Cardiac fibroblast (primary cell): ENCODE measurements at regions not wholly inside any gene's neighbourhood (a gene's known extent, or its start where the extent isn't known, plus 50 kb on each side); places are given as distances from the start of the nearest gene placed in this dataset.

Source experiments
- DNase-seq, 2 donors: peaks; one replicate each; pipeline versions ENCODE4 v3.0.0 to v3.0.0-alpha.2; 2010; ENCODE audit warnings: low read depth in 2 of 2
- H3K4me3 ChIP-seq, 2 donors: replicated peaks in 1 of 2; 1 replicate in 1 of 2; 2 replicates in 1 of 2; pipeline ENCODE4 v1.5.1; 2011; ENCODE audit warnings: low read depth in 2 of 2, low read length in 2 of 2, mild to moderate bottlenecking in 2 of 2, moderate library complexity in 1 of 2
- TF ChIP-seq, protein P1 (sequence below): IDR thresholded peaks from one replicate; pipeline ENCODE4 v1.5.1; 2011; ENCODE audit warnings: low read depth, mild to moderate bottlenecking, low read length, inconsistent platforms

GRCh38 chr3:55159016-55159415, 231.2 kb upstream of the LRTM1 start:
- DNase-seq = no peak
- TF ChIP-seq, protein P1, sequence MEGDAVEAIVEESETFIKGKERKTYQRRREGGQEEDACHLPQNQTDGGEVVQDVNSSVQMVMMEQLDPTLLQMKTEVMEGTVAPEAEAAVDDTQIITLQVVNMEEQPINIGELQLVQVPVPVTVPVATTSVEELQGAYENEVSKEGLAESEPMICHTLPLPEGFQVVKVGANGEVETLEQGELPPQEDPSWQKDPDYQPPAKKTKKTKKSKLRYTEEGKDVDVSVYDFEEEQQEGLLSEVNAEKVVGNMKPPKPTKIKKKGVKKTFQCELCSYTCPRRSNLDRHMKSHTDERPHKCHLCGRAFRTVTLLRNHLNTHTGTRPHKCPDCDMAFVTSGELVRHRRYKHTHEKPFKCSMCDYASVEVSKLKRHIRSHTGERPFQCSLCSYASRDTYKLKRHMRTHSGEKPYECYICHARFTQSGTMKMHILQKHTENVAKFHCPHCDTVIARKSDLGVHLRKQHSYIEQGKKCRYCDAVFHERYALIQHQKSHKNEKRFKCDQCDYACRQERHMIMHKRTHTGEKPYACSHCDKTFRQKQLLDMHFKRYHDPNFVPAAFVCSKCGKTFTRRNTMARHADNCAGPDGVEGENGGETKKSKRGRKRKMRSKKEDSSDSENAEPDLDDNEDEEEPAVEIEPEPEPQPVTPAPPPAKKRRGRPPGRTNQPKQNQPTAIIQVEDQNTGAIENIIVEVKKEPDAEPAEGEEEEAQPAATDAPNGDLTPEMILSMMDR = no peak
- H3K4me3 ChIP-seq = no peak overlapping the region

DNA sequence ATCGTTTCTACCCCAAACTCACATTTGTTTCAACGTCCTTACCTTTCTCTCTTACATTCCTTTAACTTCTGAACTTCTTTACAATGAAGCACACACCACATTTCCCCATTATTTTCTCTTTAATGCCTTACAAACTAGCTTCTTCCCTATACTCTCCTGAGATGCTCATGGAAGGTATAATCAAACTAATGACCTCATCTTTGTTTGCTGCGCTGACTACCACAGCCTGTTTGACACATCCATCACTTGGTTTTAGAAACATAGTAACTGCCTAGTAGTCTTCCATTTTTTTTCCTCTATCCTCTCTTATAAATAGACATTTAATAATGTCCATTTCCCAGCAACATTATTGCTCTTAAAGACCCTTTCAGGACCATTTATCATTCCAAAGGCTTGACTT, 230.5 kb upstream of the LRTM1 start:
- TF ChIP-seq, protein P1 = no peak
- peak in 1 of 2 donors; percentile 7 for DNase-seq
- no peak overlapping the region for H3K4me3 ChIP-seq

DNA sequence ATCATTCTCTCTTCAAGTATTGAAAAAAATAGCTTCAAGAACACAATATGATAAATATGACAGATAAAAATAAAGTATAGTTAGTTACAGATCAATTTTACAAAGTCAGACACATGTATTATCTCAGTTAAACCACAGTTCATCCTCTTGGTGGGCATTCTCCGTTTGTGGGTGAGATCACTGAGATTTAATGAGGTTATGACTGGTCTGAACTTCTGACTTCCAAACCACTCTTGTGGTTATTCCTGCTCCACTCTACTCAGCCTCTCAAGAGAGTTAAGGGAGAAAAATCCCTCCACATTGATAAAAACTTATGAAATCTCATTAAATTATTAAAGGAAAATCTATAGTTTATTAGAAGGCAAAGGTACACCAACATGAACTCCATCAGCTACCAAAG, 229.9 kb upstream of the LRTM1 start:
- TF ChIP-seq, protein P1 = no peak
- H3K4me3 ChIP-seq = no peak overlapping the region
- DNase-seq = peak in 1 of 2 donors; percentile 60

DNA sequence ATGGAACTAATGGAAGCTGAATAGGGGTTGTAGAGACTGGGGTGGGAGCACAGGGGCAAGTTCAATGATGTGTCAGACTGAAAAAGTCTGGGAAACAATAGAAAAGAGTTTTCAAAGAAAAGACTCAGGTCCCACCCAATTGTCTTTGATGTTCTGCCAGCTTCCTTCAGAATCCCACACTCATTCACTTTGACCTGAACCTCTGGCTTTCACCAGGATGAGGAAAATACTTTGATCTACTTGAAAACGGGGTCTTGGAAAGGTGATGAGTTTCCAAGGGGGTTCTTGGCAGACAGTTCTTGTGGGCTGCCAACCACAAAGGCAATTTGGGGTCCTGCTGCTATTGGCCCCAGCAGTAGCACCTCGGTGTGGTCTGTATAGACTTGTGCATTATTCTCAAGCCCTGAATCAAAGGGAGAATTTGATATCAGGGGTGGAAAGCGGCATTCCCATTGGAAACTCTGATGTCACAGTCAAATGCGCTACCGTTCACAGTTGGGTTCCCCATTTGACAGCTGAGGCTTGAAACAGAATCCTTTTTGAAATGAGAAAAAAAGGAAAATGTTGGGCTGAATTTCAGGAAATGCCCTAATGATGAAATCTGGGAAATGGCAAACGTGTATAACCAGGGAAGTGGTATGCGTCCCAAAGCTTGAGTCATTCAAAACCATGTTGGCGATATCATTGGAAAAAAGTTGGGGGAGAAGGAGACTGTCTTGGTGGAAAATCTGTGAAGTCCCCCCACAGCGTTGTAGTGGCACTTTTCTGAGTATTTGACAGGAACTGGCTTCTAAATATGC, 229.2 kb upstream of the LRTM1 start:
- H3K4me3 ChIP-seq = no peak overlapping the region
- peak; percentile 26 to 70 for DNase-seq
- TF ChIP-seq, protein P1 = no peak

GRCh38 chr3:55147856-55148720, 220.2 kb upstream of the LRTM1 start:
- DNase-seq = peak; percentile 39 to 50
- TF ChIP-seq, protein P1 = no peak
- peak overlapping the region in 1 of 2 donors; percentile 24 for H3K4me3 ChIP-seq

- peak in 1 of 2 donors; percentile 32 for DNase-seq
- TF ChIP-seq, protein P1 = no peak
- H3K4me3 ChIP-seq = no peak overlapping the region
Measured at GRCh38 chr3:55147406-55147805, 219.5 kb upstream of the LRTM1 start.
